PC-9 (cell line): ENCODE measurements at regions not wholly inside any gene's neighbourhood (a gene's known extent, or its start where the extent isn't known, plus 50 kb on each side); places are given as distances from the start of the nearest gene placed in this dataset.

Experiments used
- BruUV-seq: library from RNA; stranded (reverse); fragments of 400-500 nt; replicated peaks from 2 replicates; lab custom pipeline; 2021; lab: Mats Ljungman, UMichigan
- CTCF ChIA-PET: fragments of 300-600 bp; sonication (Branson Sonifier 250); formaldehyde crosslinking; loops from one replicate; lab custom pipeline; 2022; ENCODE audit warnings: antibody characterized with exemption; lab: Charles Lee
- POLR2A ChIA-PET: fragments of 300-600 bp; sonication (Branson Sonifier 250); formaldehyde crosslinking; loops from one replicate; lab custom pipeline; 2022; ENCODE audit warnings: antibody characterized with exemption; ENCODE audit not compliant: unreplicated experiment; lab: Charles Lee
- DNase-seq, 2 experiments: peaks; one replicate each; pipeline versions ENCODE4 v3.0.0 to v3.0.0-alpha.2; 2015 to 2022; ENCODE audit warnings: mixed read lengths in 1 of 2
- H2AFZ ChIP-seq: fragments of 200-600 bp; sonication (generic); 2 replicates; pipeline ENCODE4 v1.8.1; 2017; ENCODE audit warnings: antibody characterized with exemption
- H3F3A ChIP-seq: fragments of 200-600 bp; sonication (generic); 2 replicates; pipeline ENCODE4 v1.8.1; 2017; ENCODE audit warnings: antibody characterized with exemption, mild to moderate bottlenecking, low read depth; ENCODE audit not compliant: insufficient read depth
- H3K27ac ChIP-seq: fragments of 200-600 bp; sonication (generic); 2 replicates; pipeline ENCODE4 v1.6.1; 2016; ENCODE audit warnings: mixed run types
- H3K27me3 ChIP-seq: fragments of 200-600 bp; sonication (generic); 2 replicates; pipeline ENCODE4 v1.6.1; 2016; ENCODE audit warnings: low read depth, mixed run types; ENCODE audit not compliant: insufficient read depth
- H3K36me3 ChIP-seq: fragments of 200-600 bp; sonication (generic); 2 replicates; pipeline ENCODE4 v1.6.1; 2016; ENCODE audit warnings: low read depth, mixed run types
- H3K4me1 ChIP-seq: fragments of 200-600 bp; sonication (generic); replicated peaks from 2 replicates; pipeline ENCODE4 v1.6.1; 2016; ENCODE audit warnings: mixed run types; ENCODE audit not compliant: insufficient read depth
- H3K4me2 ChIP-seq: fragments of 200-600 bp; sonication (generic); 2 replicates; pipeline ENCODE4 v1.6.1; 2017; ENCODE audit warnings: mixed run types
- H3K4me3 ChIP-seq: fragments of 200-600 bp; sonication (generic); 2 replicates; pipeline ENCODE4 v1.6.1; 2016; ENCODE audit warnings: mixed run types
- H3K79me2 ChIP-seq: fragments of 200-600 bp; sonication (generic); 2 replicates; pipeline ENCODE4 v1.6.1; 2017; ENCODE audit warnings: low read depth, mixed run types
- H3K9me2 ChIP-seq: fragments of 200-600 bp; sonication (generic); 2 replicates; pipeline ENCODE4 v1.8.1; 2017; ENCODE audit warnings: mild to moderate bottlenecking; ENCODE audit not compliant: insufficient read depth
- H3K9me3 ChIP-seq: fragments of 200-600 bp; sonication (generic); 2 replicates; pipeline ENCODE4 v1.8.1; 2016; ENCODE audit warnings: low read depth; ENCODE audit not compliant: insufficient read depth
- H4K20me1 ChIP-seq: fragments of 200-600 bp; sonication (generic); 2 replicates; pipeline ENCODE4 v1.8.1; 2017; ENCODE audit not compliant: insufficient read depth
- EZH2 ChIP-seq: fragments of 200-600 bp; sonication (generic); IDR thresholded peaks from 2 replicates; pipeline ENCODE4 v1.8.0; 2017; ENCODE audit warnings: antibody characterized with exemption, low read depth
- intact Hi-C: fragments of 100-400 bp; cut with micrococcal nuclease; formaldehyde crosslinking; loops from one replicate; pipeline ENCODE4 v1.10.0; 2022; ENCODE audit not compliant: unreplicated experiment
- TF ChIP-seq, protein P1 (sequence below): fragments of 200-600 bp; sonication (generic); conservative IDR thresholded peaks from 2 replicates; pipeline ENCODE4 v1.6.1; 2017; ENCODE audit warnings: mixed run types, antibody characterized with exemption, mild to moderate bottlenecking, moderate library complexity

DNA sequence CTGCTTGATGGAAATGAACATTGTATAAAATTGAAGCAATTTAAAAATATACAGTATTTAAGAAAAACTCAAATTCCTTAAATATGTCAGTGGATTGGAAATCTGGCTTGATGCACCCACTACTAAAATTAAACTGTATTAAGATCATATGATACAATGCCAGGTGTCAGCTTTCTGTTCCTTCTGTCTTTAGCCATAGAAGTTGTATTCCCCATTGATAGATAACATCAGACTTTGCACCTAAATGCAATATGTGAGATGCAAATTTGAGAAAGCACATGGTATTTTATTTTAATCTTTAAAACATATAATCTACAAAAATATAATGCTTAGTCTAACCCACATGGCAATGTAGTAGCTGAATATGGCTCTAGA lies 697.4 kb upstream of the WWC1 start:
- no peaks in the 10 kb centered on the region for H3K36me3 ChIP-seq
- H3K9me2 ChIP-seq: no peaks in the 10 kb centered on the region
- ChIA-PET POLR2A (no interaction called here), CTCF (no interaction called here)
- no peak overlapping the region for H3K27ac ChIP-seq
- H3F3A ChIP-seq: no peaks in the 10 kb centered on the region
- TF ChIP-seq EZH2: no peak
- TF ChIP-seq, protein P1, sequence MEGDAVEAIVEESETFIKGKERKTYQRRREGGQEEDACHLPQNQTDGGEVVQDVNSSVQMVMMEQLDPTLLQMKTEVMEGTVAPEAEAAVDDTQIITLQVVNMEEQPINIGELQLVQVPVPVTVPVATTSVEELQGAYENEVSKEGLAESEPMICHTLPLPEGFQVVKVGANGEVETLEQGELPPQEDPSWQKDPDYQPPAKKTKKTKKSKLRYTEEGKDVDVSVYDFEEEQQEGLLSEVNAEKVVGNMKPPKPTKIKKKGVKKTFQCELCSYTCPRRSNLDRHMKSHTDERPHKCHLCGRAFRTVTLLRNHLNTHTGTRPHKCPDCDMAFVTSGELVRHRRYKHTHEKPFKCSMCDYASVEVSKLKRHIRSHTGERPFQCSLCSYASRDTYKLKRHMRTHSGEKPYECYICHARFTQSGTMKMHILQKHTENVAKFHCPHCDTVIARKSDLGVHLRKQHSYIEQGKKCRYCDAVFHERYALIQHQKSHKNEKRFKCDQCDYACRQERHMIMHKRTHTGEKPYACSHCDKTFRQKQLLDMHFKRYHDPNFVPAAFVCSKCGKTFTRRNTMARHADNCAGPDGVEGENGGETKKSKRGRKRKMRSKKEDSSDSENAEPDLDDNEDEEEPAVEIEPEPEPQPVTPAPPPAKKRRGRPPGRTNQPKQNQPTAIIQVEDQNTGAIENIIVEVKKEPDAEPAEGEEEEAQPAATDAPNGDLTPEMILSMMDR: no peak
- no peaks in the 10 kb centered on the region for H3K27me3 ChIP-seq
- no peaks in the 10 kb centered on the region for H4K20me1 ChIP-seq
- DNase-seq: no peak
- BruUV-seq: no TSS peak
- no peaks in the 10 kb centered on the region; the same call in 1 of the 2 replicates for H3K9me3 ChIP-seq
- intact Hi-C loops: no loop called here
- H3K4me2 ChIP-seq: no peak overlapping the region
- H3K4me1 ChIP-seq: no peaks in the 10 kb centered on the region
- no peaks in the 10 kb centered on the region for H3K79me2 ChIP-seq
- no peak overlapping the region for H2AFZ ChIP-seq
- no peak overlapping the region for H3K4me3 ChIP-seq

DNA sequence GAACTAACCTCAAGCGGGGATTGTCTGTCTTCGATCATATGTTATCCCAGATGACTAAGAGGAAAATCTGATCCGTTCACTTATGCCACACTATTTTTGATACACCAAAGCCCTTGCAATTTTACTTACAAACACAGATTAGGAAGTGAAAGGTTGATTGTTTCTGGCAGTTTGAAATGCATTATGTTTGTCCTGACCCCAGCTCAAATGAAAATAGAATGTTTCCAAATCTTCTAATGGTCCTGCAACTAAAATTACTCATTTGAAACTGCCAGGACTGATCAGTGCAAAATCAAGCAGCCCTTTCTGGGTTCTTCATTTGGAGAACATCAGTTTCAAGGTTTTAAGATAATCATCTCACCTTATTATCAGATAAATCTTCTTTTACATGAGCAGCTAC lies 696.7 kb upstream of the WWC1 start:
- Histone ChIP-seq H3K4me1 (no peaks in the 10 kb centered on the region), H4K20me1 (no peaks in the 10 kb centered on the region), H3K27me3 (no peaks in the 10 kb centered on the region), H2AFZ (no peak overlapping the region), H3K4me2 (no peak overlapping the region), H3K9me2 (no peaks in the 10 kb centered on the region), H3K9me3 (no peaks in the 10 kb centered on the region; the same call in 1 of the 2 replicates), H3K36me3 (no peaks in the 10 kb centered on the region), H3K27ac (no peak overlapping the region), H3K79me2 (no peaks in the 10 kb centered on the region), H3F3A (no peaks in the 10 kb centered on the region), H3K4me3 (no peak overlapping the region)
- ChIA-PET CTCF (no interaction called here), POLR2A (no interaction called here)
- BruUV-seq: no TSS peak
- intact Hi-C loops: no loop called here
- TF ChIP-seq, protein P1: no peak
- no peak for TF ChIP-seq EZH2
- no peak for DNase-seq

- H3K79me2 ChIP-seq: no peaks in the 10 kb centered on the region
- H3K36me3 ChIP-seq: no peaks in the 10 kb centered on the region
- no peak overlapping the region for H2AFZ ChIP-seq
- H3K9me2 ChIP-seq: no peaks in the 10 kb centered on the region
- POLR2A ChIA-PET: no interaction called here
- H3K4me1 ChIP-seq: no peaks in the 10 kb centered on the region
- no peaks in the 10 kb centered on the region for H3F3A ChIP-seq
- CTCF ChIA-PET: no interaction called here
- no TSS peak for BruUV-seq
- no peaks in the 10 kb centered on the region; the same call in 1 of the 2 replicates for H3K9me3 ChIP-seq
- intact Hi-C loops: no loop called here
- TF ChIP-seq, protein P1: no peak
- TF ChIP-seq EZH2: no peak
- H3K27ac ChIP-seq: no peak overlapping the region
- H4K20me1 ChIP-seq: no peaks in the 10 kb centered on the region
- no peak overlapping the region for H3K4me2 ChIP-seq
- no peak for DNase-seq
- H3K4me3 ChIP-seq: no peak overlapping the region
- H3K27me3 ChIP-seq: no peaks in the 10 kb centered on the region
Observed at GRCh38 chr5:167595196-167595595, 696.2 kb upstream of the WWC1 start.
